Body of pancreas (tissue), 4 donors: ENCODE measurements at regions not wholly inside any gene's neighbourhood (a gene's known extent, or its start where the extent isn't known, plus 50 kb on each side); places are given as distances from the start of the nearest gene placed in this dataset.

Experiments used
- CTCF ChIP-seq, 7 experiments: fragments of 450-650 bp in 4 of 7; fragments of 200-600 bp in 3 of 7; sonication (generic) in 3 of 7; IDR thresholded peaks; one replicate each; pipeline ENCODE4 v1.5.1; 2016 to 2019; ENCODE audit warnings: antibody characterized with exemption in 7 of 7
- POLR2A ChIP-seq, 3 donors: fragments of 450-650 bp; IDR thresholded peaks; one replicate each; pipeline ENCODE4 v1.6.1; 2016; ENCODE audit warnings: antibody characterized with exemption in 3 of 3, mild to moderate bottlenecking in 2 of 3

DNA sequence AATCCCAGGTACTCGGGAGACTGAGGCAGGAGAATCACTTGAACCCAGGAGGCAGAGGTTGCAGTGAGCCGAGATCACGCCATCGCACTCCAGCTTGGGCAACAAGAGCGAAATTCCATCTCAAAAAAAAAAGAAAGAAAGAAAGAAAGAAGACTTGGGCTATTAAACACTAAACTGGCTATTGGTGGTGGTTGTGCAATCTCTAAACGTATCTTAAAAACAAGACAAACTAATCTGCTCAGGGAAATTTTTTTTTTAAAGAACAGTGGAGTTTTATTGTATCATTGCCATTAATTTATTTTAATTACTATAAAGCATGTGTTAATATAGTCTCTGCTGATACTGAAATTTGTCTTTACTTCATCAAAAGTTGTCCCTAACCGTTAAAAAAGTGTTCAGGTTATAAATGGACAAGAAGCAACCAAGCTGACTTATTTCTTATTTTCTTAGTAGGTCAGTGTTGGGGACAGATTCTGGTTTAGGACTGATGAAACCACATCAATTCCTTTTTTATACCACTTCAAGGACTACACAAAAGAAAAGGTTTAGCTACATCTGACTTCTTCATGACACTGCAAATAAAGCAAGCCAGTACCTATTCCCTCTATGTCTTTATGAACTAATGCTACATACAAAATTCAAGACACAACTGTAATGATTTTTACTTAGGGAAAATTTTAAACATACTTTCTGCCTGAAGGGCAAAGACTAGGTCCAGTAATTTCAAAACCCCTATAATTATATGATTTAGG lies 68.7 kb upstream of the KRAS start:
- TF ChIP-seq CTCF (IDR thresholded peaks at IDR 0.05) (no peak), POLR2A (IDR thresholded peaks at IDR 0.05) (no peak)
